Suppressor macrophage (primary cell): ENCODE measurements at regions not wholly inside any gene's neighbourhood (a gene's known extent, or its start where the extent isn't known, plus 50 kb on each side); places are given as distances from the start of the nearest gene placed in this dataset.
"Not testable (repeated sequence)": the region's sequence is repeated elsewhere in the genome, so short reads cannot be mapped to it uniquely, and the experiment has no call there.

Experiments
- DNase-seq, 4 experiments: peaks; one replicate each; pipeline ENCODE4 v3.0.0-alpha.2; 2020 to 2022

GRCh38 chr9:85142496-85142911 is 473.0 kb downstream of the NTRK2 start:
- no peak for DNase-seq

GRCh38 chr9:85137696-85138095 is 468.2 kb downstream of the NTRK2 start:
- DNase-seq: no peak

DNA sequence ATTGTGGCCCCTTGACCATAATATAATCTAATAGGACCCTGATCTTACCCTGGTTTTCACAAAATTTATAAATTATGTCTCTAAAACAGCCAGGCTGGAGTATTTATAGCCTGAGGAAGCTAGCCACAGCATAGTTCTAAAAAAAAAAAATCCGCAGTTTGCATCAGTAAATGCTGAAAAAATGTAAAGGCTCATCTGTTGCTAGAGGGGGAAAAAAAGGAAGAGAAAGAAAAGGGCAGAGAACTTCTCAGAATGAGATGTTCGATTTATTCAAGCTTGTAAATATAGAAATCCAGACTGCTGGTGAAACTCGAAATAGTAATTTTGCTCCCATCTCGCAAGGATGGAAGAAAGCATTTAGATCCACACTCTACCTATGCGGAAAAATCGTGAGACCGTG is 467.5 kb downstream of the NTRK2 start:
- DNase-seq: no peak

DNA sequence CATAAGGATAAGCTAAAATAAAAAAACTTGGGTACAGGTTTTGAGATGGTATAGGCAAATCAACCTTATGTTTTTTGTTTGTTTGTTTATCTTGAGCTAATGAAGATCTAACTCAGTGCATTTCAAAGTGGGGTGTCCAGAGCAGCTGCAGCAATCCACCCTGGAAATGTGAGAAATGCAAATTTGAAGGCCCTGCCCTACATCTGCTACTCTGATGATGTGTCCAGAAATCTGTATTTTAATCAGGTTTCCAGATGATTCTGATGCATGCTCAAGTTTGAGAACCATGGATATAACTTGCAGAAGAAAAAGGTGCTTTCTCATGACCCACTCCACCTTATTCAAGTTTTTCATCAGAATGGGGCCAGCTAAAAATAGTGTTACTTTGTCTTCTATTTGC is 467.0 kb downstream of the NTRK2 start:
- no peak for DNase-seq

DNA sequence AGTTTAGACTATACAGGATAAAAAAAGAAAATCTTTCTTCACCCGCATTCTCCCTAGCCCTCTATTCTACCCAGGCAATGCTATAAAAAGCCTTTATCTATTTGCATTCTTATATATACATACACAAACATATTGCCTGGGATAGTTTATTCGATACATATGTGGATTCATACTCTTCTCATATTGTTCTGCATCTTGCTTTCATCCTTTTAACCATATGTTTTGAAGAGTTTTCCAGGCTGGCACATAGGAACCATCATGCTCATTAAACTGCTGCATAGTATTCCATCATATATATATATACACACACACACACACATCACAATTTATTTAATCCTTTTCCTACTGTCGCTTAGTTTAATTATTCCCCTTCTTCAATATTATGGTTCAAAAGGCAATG is 461.2 kb downstream of the NTRK2 start:
- DNase-seq: no peak

DNA sequence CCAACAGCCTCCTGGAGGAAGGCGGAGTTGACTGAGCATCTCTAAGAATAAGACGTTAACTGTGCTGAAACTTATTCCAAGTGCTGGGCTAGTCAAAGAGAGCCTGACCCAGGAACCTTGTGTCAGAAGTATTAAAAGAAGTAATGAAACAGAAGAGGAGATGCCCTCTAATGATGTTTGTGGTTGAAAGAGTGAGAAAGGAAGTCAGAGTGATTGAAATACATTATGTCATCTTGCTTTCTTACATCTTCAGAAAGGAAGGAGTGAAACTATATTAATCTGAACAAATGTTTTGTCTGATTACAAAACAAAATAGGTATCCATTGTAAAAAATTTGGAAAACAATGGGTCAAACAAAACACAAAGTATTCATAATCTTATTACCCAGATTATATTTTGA is 460.7 kb downstream of the NTRK2 start:
- no peak for DNase-seq

GRCh38 chr9:85129514-85129913 is 460.0 kb downstream of the NTRK2 start:
- DNase-seq: no peak

- no peak for DNase-seq
These were observed 449.6 kb downstream of the NTRK2 start for GRCh38 chr9:85118990-85119755.

- DNase-seq: no peak
These were observed 448.3 kb downstream of the NTRK2 start for GRCh38 chr9:85117831-85118230.

GRCh38 chr9:85115473-85115872 is 445.9 kb downstream of the NTRK2 start:
- DNase-seq: no peak

DNA sequence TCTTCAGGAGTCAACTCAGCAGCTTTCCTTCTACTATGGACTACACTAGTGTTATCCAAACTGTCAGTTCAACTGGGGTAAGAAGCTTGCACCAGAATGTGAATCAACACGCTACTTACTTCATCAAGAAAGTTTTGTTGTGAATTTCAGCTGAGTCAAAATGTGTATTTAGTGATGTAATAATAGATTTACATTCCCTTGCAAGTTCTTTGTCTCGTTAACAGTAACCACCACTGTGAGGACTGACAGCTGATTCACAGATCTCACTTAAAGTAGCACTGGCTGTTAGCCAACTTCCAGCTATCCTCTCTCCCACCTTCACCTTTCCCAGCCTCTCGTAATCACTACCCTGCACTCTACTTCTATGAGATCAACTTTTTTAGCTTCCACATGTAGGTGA is 445.3 kb downstream of the NTRK2 start:
- no peak for DNase-seq

GRCh38 chr9:85112933-85113418 is 443.4 kb downstream of the NTRK2 start:
- no peak for DNase-seq

- no peak for DNase-seq
These were observed 442.9 kb downstream of the NTRK2 start for GRCh38 chr9:85112391-85112790.

GRCh38 chr9:85108746-85109145 is 439.2 kb downstream of the NTRK2 start:
- no peak for DNase-seq

GRCh38 chr9:85108229-85108628 is 438.7 kb downstream of the NTRK2 start:
- no peak for DNase-seq

GRCh38 chr9:85089188-85089969 is 419.9 kb downstream of the NTRK2 start:
- no peak for DNase-seq

DNA sequence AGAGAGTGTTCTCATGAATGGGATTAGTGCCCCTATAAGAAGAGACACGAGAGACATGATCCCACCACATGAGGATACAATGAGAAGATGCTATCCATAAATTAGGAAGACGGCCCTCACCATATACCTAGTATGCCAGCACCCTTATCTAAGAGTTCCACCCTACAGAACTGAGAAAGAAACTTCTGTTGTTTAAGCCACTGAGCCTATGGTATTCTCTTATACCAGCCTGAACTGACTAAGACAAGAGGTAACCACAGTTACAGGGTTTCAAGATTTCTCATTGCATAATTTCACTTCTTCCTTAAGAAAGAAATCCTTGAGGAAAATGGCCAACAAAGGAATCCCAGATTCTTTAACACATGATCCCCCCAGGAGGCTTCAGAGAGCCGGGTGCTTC is 412.4 kb downstream of the NTRK2 start:
- no peak for DNase-seq

DNA sequence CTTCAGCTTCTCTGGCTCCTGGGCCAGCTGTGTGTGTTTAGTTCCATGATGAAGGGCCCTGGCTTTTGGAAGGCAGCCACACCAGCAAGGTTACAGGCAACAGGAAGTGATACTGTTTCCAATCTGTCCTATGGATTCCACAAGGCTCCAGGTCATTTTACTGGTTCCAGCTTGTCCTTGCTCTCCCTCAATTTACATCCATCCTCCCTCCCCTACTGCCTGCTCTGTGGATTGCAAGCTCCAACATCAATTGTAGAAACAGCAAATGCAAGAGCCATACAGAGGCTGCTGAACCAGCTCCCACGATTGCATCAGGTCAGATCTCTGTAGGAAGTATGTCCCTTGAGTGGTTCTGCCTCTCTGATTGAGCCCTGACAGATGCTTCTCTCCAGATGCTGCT is 409.8 kb downstream of the NTRK2 start:
- DNase-seq: no peak

- DNase-seq: no peak
These were observed 408.4 kb downstream of the NTRK2 start for GRCh38 chr9:85077944-85078343.

GRCh38 chr9:85077146-85077545 is 407.6 kb downstream of the NTRK2 start:
- DNase-seq: not testable (repeated sequence)
